Neural progenitor cell (in vitro differentiated cells): ENCODE measurements at regions not wholly inside any gene's neighbourhood (a gene's known extent, or its start where the extent isn't known, plus 50 kb on each side); places are given as distances from the start of the nearest gene placed in this dataset.

Source experiments
- EZH2 ChIP-seq: fragments of 200-600 bp; sonication (generic); IDR thresholded peaks from 2 replicates; pipeline ENCODE4 v1.6.1; 2017; ENCODE audit warnings: antibody characterized with exemption, mild to moderate bottlenecking, moderate library complexity
- EZH2phosphoT487 ChIP-seq: fragments of 200-600 bp; sonication (generic); IDR thresholded peaks from 2 replicates; pipeline ENCODE4 v1.6.1; 2017; ENCODE audit warnings: antibody characterized with exemption
- TF ChIP-seq, protein P1 (sequence below): fragments of 200-600 bp; sonication (generic); IDR thresholded peaks from 2 replicates; pipeline ENCODE4 v1.5.1; 2017; ENCODE audit warnings: antibody characterized with exemption, mild to moderate bottlenecking

DNA sequence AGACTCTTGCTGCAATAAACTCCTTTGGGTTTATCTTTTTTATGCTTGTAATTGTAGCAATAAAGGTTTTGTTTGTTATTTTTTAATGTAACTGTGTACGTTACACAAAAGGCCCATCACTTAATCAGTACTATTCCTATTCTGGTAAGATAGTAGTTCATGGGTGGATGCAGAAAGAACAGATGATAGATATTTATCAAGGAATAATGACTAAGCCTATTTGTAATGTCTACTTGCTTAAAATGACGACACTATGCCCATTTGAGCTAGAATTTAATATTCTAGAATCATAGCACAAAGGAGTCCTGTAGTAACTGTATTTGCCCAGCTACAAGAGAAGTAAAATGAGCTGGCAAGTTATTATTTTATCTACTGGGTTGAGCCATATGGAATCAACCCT is 235.4 kb upstream of the DYNLRB2 start:
- TF ChIP-seq, protein P1, sequence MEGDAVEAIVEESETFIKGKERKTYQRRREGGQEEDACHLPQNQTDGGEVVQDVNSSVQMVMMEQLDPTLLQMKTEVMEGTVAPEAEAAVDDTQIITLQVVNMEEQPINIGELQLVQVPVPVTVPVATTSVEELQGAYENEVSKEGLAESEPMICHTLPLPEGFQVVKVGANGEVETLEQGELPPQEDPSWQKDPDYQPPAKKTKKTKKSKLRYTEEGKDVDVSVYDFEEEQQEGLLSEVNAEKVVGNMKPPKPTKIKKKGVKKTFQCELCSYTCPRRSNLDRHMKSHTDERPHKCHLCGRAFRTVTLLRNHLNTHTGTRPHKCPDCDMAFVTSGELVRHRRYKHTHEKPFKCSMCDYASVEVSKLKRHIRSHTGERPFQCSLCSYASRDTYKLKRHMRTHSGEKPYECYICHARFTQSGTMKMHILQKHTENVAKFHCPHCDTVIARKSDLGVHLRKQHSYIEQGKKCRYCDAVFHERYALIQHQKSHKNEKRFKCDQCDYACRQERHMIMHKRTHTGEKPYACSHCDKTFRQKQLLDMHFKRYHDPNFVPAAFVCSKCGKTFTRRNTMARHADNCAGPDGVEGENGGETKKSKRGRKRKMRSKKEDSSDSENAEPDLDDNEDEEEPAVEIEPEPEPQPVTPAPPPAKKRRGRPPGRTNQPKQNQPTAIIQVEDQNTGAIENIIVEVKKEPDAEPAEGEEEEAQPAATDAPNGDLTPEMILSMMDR: no peak
- no peak for TF ChIP-seq EZH2
- TF ChIP-seq EZH2phosphoT487: no peak
